GM21447 (cell line): ENCODE measurements at regions not wholly inside any gene's neighbourhood (a gene's known extent, or its start where the extent isn't known, plus 50 kb on each side); places are given as distances from the start of the nearest gene placed in this dataset.

Source experiments
- ATAC-seq: cut with Tn5 transposase; IDR thresholded peaks from one replicate; pipeline ENCODE4 v1.9.1; 2021; ENCODE audit not compliant: unreplicated experiment

DNA sequence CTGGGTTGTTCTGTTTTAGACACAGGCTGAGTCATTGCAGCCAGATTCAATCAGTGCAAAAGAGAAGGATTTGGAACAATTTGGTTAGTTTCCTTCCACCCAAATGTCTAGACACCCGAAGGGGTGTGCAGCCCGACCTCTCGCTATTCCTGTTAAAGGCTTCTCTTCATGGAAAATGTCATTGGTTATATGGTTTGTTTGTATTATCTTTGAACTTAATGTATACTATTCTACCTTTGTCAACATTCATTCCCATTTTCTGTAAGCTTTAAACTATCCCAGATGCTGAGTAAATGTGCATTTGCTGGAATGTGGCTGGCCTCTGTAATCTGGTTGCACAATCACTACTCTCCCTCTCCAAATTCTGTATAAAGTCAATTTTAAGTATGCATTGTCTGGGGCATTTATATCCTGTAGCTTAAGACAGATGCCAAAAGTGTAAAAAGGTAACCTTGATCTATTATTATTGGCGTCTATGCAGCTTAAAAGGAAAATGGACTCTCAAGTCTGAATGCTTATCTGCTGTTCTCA, 80.4 kb upstream of the RND3 start:
- no peak for ATAC-seq

DNA sequence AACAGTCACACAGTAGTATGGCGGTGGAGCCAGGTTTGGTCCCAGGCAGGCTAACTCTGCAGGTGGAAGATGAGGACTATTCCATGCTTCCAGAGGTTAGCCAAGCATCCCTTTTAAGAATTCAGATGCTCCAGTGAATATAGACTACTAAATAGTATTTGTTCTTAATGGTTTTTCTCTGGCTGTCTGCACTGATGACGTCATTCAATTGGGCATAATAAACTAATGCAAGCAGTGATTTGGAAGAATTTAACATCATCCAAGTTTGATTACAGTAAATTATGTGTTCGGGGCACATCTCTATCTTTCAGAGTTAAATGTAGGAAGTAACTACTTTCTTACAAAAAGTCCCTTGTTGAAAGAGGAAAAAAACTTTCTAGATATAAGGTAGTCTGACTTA, 78.8 kb upstream of the RND3 start:
- no peak for ATAC-seq

DNA sequence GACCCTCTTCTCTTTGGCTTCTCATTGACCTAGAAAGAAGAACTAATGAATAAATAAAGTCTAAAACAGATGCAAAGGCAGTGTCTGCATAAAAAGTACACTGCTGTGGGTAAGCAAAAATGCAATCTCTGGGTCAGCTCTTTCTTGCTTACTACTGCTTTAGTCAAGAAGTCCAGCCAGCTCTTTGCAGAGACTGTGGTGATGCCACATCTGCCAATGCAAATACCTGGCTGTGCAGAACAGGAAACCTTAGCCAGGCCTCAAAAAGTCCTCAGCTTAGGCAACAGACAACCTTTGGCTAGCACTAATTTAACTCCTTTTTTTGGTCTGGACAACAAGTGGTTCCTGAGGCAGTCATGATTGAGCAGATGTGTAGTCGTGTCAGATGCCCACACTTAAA, 73.6 kb upstream of the RND3 start:
- no peak for ATAC-seq

- no peak for ATAC-seq
These were observed 69.6 kb upstream of the RND3 start for GRCh38 chr2:150557020-150557600.

GRCh38 chr2:150555611-150556356, 68.3 kb upstream of the RND3 start:
- ATAC-seq = no peak

DNA sequence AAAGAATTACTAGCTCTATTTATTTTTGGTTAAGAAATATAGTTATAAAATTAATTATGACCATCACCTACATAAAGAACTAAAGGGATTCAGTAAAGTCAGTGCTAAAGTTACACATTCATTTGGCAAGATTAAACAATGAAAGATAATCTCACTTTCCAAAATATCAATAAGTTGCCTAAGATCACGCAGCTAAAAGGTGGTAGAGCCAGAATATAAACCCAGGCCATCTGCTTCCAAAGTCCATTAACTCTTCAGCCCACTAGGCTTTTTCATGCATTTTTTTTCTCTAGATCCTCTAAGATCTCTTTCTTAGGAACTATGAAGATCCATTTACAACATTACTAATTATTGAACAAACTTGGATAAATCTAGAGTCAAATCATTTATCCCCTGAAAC, 66.6 kb upstream of the RND3 start:
- no peak for ATAC-seq

DNA sequence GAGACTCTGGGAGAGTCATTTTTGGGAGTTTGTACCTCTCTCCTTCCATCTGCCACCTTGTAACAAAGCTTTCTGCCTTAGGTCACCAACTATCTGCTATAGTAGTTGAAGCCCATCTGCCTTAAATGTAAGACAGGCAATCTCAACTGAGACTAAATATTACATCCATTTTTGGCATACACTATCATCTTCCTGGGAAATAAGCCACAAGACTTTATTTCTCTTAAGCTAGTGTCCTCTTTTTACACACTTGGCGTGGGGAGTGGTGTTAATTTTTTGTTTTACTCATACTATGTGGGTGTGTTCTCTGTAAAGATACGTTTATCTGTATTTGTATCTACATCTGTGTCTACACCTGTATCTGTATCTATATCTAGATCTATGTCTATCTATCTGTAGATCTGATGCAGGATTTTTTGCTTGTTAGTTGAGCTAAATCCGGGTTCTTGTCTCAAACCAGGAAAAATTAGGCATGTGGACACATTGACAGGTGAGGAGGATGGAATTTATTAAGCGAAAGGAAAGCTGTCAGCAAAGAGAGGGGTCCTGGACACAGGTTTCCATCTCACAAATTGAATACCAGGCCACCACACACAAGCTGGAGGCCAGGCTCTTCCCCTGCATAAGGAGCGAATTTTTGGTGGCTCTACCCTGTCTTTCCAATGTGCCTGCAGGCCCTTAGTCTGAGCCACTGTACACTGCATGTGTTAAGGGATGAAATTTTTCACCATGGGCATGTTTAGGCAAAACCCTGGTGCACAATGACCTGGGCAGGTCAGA, 64.8 kb upstream of the RND3 start:
- ATAC-seq = no peak

DNA sequence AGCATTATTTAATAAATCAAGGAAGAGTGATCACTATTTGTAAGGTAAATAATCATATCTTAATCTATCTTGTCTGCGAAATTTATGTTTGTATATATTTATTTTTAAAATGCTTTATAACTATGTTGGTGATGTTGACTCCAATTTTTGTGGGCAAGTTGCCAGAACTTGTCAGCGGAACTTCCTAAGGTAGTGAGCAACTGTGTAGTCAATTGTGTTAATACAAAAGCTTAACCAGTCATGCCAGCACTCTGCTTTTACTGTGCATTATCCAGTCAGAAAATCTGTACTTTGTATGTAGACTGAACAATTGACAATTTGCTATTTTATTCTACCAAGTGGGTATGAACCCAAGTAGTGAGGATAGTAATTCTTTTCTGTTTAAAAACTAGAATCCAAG, 61.9 kb upstream of the RND3 start:
- no peak for ATAC-seq

DNA sequence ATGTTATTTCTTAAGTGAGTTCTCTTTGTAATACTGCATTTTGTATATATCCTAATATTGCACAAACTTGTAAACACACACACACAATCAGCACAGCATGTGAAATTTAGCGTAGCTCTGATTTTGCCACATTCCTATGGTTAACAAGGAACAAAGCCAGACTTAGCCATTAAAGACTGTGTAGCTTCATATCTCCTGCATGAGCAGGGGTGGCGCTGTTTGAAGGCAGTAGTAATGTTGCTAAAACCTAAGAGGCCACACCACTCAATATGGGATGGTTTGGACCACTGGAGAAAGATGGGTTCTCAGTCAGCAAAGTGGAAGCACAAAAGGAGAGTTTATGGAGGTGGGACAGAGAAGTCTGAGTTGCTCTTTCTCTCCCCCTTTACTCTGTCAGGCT, 61.1 kb upstream of the RND3 start:
- no peak for ATAC-seq

DNA sequence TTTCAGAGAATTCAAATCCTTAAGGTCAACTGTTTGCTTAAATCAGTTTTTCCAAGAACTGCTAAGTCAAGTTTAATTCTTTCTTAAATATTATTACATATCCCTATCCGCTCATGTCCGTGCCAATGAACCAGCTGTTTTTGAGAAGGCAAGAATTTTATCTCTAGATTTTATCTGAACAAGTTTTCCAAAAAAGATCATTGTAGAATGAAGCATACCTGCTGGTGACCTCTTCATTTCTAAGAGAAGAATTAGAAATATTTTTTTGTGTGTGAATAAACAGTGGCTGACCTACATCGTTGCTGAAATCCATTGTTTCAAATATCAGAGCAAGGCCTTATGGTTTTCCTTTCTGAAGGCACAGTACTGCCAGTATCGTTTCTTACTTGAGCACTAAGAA, 58.4 kb upstream of the RND3 start:
- ATAC-seq = no peak

- no peak for ATAC-seq
These were observed 57.3 kb upstream of the RND3 start for GRCh38 chr2:150544731-150545130.

DNA sequence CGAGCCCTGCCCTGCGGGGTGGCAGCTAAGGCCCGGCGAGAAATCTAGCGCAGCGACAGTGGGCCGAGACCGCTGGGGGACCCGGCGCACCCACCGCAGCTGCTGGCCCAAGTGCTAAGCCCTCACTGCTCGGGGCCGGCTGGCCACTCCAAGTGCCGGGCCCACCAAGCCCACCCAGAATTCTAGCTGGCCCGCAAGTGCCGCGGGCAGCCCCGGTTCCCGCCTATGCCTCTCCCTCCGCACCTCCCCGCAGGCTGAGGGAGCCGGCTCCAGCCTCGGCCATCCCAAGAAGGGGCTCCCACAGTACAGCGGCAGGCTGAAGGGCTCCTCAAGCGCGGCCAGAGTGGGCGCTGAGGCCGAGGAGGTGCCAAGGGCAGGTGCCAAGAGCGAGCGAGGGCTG, 55.2 kb upstream of the RND3 start:
- ATAC-seq = no peak

DNA sequence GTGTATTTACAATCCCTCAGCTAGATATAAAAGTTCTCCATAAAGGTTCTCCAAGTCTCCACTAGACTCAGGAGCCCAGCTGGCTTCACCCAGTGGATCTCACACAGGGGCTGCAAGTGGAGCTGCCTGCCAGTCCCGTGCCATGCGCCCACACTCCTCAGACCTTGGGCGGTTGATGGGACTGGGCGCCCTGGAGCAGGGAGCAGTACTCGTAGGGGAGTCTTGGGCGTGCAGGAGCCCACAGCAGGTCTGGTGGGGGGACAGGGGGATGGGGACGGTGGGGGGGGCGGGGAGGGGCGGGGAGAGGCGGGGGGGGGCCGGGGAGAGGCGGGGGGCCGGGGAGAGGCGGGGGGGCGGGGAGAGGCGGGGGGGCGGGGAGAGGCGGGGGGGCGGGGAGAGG, 54.7 kb upstream of the RND3 start:
- ATAC-seq = no peak

DNA sequence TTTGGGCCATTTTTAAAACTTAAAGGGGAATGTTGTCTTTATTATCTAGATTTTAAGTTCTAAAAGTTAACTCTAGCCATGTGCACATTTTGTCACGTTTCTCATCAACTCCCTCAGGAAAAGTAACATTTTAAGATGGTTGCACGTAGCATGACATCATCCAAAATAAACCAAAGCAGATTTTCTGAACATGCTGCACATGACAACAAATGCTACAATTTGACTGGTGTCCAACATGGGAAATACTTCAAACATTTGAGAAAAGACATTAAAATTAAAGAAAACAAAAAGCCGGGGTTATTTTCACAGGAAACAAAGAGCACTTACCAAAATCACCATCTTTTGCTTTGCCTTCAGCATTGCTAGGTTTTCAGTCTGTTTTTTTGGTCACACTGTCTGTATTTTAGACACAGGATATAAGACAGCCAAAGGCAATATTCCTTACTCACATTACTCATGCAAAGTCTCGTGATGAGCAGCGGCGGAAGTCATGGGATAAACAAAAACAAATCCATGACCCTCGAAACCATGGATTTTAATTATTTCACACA, 51.3 kb upstream of the RND3 start:
- ATAC-seq = no peak
